HG03520 (cell line): ENCODE measurements at regions not wholly inside any gene's neighbourhood (a gene's known extent, or its start where the extent isn't known, plus 50 kb on each side); places are given as distances from the start of the nearest gene placed in this dataset.

Experiments used
- ATAC-seq: cut with Tn5 transposase; IDR thresholded peaks from one replicate; pipeline ENCODE4 v1.9.1; 2021; ENCODE audit warnings: mild to moderate bottlenecking, moderate library complexity; ENCODE audit not compliant: unreplicated experiment

- no peak for ATAC-seq
Measured at GRCh38 chr21:24294171-24294570, 1313.1 kb downstream of the MRPL39 start.

GRCh38 chr21:24290151-24290833, 1317.0 kb downstream of the MRPL39 start:
- no peak for ATAC-seq

- no peak for ATAC-seq
Measured at GRCh38 chr21:24289539-24289938, 1317.7 kb downstream of the MRPL39 start.

- no peak for ATAC-seq
Measured at GRCh38 chr21:24280596-24280995, 1326.7 kb downstream of the MRPL39 start.

- ATAC-seq = no peak
Measured at GRCh38 chr21:24278711-24279110, 1328.6 kb downstream of the MRPL39 start.

GRCh38 chr21:24276204-24276603, 1331.1 kb downstream of the MRPL39 start:
- ATAC-seq = no peak

GRCh38 chr21:24275616-24276015, 1331.7 kb downstream of the MRPL39 start:
- no peak for ATAC-seq

GRCh38 chr21:24272521-24272938, 1334.8 kb downstream of the MRPL39 start:
- ATAC-seq = no peak

GRCh38 chr21:24265987-24266386, 1341.3 kb downstream of the MRPL39 start:
- no peak for ATAC-seq

- ATAC-seq = no peak
Measured at GRCh38 chr21:24260751-24261150, 1346.5 kb downstream of the MRPL39 start.

GRCh38 chr21:24259241-24259640, 1348.0 kb downstream of the MRPL39 start:
- no peak for ATAC-seq

- ATAC-seq = no peak
Measured at GRCh38 chr21:24255591-24255990, 1351.7 kb downstream of the MRPL39 start.

GRCh38 chr21:24225431-24225830, 1381.8 kb downstream of the MRPL39 start:
- ATAC-seq = no peak

- no peak for ATAC-seq
Measured at GRCh38 chr21:24224422-24224821, 1382.9 kb downstream of the MRPL39 start.

GRCh38 chr21:24223624-24224023, 1383.7 kb downstream of the MRPL39 start:
- ATAC-seq = no peak

- ATAC-seq = no peak
Measured at GRCh38 chr21:24222676-24223075, 1384.6 kb downstream of the MRPL39 start.

GRCh38 chr21:24220446-24220845, 1386.8 kb downstream of the MRPL39 start:
- no peak for ATAC-seq

GRCh38 chr21:24217151-24217550, 1390.1 kb downstream of the MRPL39 start:
- ATAC-seq = no peak

- no peak for ATAC-seq
Measured at GRCh38 chr21:24210130-24210529, 1397.2 kb downstream of the MRPL39 start.

GRCh38 chr21:24208562-24209260, 1398.6 kb downstream of the MRPL39 start:
- ATAC-seq = no peak

- ATAC-seq = no peak
Measured at GRCh38 chr21:24205319-24205718, 1402.0 kb downstream of the MRPL39 start.

GRCh38 chr21:24204641-24205040, 1402.6 kb downstream of the MRPL39 start:
- no peak for ATAC-seq

- ATAC-seq = no peak
Measured at GRCh38 chr21:24200052-24200451, 1407.2 kb downstream of the MRPL39 start.
